A549 (cell line): ENCODE measurements at regions not wholly inside any gene's neighbourhood (a gene's known extent, or its start where the extent isn't known, plus 50 kb on each side); places are given as distances from the start of the nearest gene placed in this dataset.

ENCODE experiments used
- CHD2 ChIP-seq: fragments of 150-350 bp; IDR thresholded peaks from 2 replicates; pipeline ENCODE4 v1.6.1; 2014; ENCODE audit warnings: low read length; ENCODE audit not compliant: partially characterized antibody
- ESRRA ChIP-seq: fragments of 150-350 bp; IDR thresholded peaks from 2 replicates; pipeline ENCODE4 v1.6.1; 2014; ENCODE audit warnings: mild to moderate bottlenecking, low read length, borderline replicate concordance
- JUN ChIP-seq, 2 experiments: fragments of >200 bp; sonication (Bioruptor Twin); formaldehyde crosslinking; IDR thresholded peaks; 2 replicates in 1 of 2; 3 replicates in 1 of 2; pipeline ENCODE4 v1.6.1; 2016 to 2017
- MAFK ChIP-seq: fragments of 450-650 bp; IDR thresholded peaks from 2 replicates; pipeline ENCODE4 v1.6.1; 2014; ENCODE audit not compliant: partially characterized antibody
- NPAS2 ChIP-seq: fragments of 250-450 bp; sonication (Bioruptor Pico); IDR thresholded peaks from 2 replicates; pipeline ENCODE4 v1.8.0; 2022; ENCODE audit warnings: mild to moderate bottlenecking, moderate library complexity, borderline replicate concordance
- POLR2A ChIP-seq: IDR thresholded peaks from 2 replicates; pipeline ENCODE4 v1.6.1; 2012; ENCODE audit warnings: mild to moderate bottlenecking, low read length
- RFX5 ChIP-seq: fragments of 450-650 bp; IDR thresholded peaks from 2 replicates; pipeline ENCODE4 v1.7.1; 2014; ENCODE audit warnings: antibody characterized with exemption, mild to moderate bottlenecking, moderate library complexity
- SMC3 ChIP-seq: fragments of >200 bp; sonication (Bioruptor Twin); formaldehyde crosslinking; IDR thresholded peaks from 3 replicates; pipeline ENCODE4 v1.6.1; 2018; ENCODE audit warnings: inconsistent platforms
- TP53 ChIP-seq: fragments of 250-450 bp; sonication (Bioruptor Pico); IDR thresholded peaks from 2 replicates; pipeline ENCODE4 v1.5.0; 2021; ENCODE audit warnings: mild to moderate bottlenecking, moderate library complexity
- ZFP36 ChIP-seq: fragments of 450-650 bp; IDR thresholded peaks from 2 replicates; pipeline ENCODE4 v1.6.1; 2014; ENCODE audit warnings: borderline replicate concordance; ENCODE audit not compliant: partially characterized antibody
- TF ChIP-seq, protein P1 (sequence below): fragments of >200 bp; sonication (Bioruptor Twin); formaldehyde crosslinking; IDR thresholded peaks from 3 replicates; pipeline ENCODE4 v1.5.1; 2016
- TF ChIP-seq, protein P2 (sequence below): fragments of 450-650 bp; IDR thresholded peaks from 2 replicates; pipeline ENCODE4 v1.6.1; 2014; ENCODE audit warnings: antibody characterized with exemption
- TF ChIP-seq, protein P3 (sequence below): IDR thresholded peaks from 2 replicates; pipeline ENCODE4 v1.6.1; 2012
- TF ChIP-seq, protein P4 (sequence below): fragments of >200 bp; sonication (Bioruptor Twin); formaldehyde crosslinking; IDR thresholded peaks from 3 replicates; pipeline ENCODE4 v1.6.1; 2016

DNA sequence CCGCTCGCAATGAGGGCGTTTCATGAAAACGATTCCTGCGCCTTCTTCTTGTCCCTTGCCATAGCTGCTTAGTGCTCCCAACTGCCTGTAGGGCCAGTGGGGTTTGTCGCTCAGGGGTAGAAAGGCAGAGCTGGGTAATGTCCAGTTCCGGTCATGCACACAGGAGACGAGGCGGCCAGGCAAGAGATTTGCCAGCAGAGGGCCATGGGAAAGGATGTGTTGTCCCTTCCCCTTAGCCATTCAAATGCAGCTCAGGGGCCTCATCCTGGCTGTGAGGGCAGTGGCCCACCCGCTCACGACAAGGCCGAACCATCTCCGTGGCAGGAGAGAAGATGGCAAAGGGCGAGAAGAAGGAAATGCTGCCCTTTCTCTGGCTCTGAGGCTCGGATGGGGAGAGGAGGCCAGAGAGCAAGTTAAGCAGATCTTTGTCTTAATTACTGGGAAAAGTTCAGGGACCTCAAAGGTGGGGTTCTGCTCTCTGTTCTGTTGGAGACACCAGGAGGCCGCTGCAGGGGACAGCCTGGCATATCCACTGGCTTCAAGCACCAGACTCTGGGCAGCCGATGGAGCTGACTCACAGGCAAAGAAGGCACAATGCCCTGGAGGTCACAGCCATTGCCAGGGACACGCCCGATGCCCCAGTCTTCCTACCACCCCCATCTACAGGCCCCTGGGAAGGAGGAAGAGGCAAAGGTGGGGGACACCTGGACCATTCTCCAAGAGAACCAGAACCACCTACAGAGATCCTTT is 534.8 kb upstream of the MGMT start:
- TF ChIP-seq ESRRA (no peak), CHD2 (no peak), TP53 (CRISPR knock-in tag) (no peak), POLR2A (no peak), MAFK (no peak), RFX5 (no peak), ZFP36 (no peak), SMC3 (no peak), JUN (IDR thresholded peaks at IDR 0.05) (no peak), NPAS2 (CRISPR knock-in tag) (no peak)
- TF ChIP-seq, protein P1, sequence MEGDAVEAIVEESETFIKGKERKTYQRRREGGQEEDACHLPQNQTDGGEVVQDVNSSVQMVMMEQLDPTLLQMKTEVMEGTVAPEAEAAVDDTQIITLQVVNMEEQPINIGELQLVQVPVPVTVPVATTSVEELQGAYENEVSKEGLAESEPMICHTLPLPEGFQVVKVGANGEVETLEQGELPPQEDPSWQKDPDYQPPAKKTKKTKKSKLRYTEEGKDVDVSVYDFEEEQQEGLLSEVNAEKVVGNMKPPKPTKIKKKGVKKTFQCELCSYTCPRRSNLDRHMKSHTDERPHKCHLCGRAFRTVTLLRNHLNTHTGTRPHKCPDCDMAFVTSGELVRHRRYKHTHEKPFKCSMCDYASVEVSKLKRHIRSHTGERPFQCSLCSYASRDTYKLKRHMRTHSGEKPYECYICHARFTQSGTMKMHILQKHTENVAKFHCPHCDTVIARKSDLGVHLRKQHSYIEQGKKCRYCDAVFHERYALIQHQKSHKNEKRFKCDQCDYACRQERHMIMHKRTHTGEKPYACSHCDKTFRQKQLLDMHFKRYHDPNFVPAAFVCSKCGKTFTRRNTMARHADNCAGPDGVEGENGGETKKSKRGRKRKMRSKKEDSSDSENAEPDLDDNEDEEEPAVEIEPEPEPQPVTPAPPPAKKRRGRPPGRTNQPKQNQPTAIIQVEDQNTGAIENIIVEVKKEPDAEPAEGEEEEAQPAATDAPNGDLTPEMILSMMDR, result no peak
- TF ChIP-seq, protein P2, sequence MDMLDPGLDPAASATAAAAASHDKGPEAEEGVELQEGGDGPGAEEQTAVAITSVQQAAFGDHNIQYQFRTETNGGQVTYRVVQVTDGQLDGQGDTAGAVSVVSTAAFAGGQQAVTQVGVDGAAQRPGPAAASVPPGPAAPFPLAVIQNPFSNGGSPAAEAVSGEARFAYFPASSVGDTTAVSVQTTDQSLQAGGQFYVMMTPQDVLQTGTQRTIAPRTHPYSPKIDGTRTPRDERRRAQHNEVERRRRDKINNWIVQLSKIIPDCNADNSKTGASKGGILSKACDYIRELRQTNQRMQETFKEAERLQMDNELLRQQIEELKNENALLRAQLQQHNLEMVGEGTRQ, result no peak
- TF ChIP-seq, protein P3, sequence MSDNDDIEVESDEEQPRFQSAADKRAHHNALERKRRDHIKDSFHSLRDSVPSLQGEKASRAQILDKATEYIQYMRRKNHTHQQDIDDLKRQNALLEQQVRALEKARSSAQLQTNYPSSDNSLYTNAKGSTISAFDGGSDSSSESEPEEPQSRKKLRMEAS, result no peak
- TF ChIP-seq, protein P4, sequence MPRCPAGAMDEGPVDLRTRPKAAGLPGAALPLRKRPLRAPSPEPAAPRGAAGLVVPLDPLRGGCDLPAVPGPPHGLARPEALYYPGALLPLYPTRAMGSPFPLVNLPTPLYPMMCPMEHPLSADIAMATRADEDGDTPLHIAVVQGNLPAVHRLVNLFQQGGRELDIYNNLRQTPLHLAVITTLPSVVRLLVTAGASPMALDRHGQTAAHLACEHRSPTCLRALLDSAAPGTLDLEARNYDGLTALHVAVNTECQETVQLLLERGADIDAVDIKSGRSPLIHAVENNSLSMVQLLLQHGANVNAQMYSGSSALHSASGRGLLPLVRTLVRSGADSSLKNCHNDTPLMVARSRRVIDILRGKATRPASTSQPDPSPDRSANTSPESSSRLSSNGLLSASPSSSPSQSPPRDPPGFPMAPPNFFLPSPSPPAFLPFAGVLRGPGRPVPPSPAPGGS, result no peak
